ENCODE measurements at regions not wholly inside any gene's neighbourhood (a gene's known extent, or its start where the extent isn't known, plus 50 kb on each side); places are given as distances from the start of the nearest gene placed in this dataset.

DNA sequence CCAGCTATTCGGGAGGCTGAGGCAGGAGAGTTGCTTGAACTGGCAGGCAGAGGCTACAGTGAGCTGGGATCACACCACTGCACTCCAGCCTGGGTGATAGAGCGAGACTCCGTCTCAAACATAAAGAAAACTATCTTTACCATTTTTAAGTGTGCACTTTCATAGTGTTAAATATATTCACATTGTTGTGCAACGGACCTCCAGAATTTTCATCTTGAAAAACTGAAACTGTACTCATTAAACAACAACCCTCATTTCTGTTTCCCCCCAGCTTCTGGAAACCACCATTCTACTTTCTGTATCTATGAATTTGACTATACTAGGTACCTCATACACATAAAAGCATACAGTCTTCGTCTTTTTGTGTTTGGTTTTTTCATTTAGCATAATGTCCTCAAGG, 375.1 kb downstream of the SHQ1 start:
- no peak for TF ChIP-seq POLR2A (IDR thresholded peaks at IDR 0.05)
- TF ChIP-seq, protein P1, sequence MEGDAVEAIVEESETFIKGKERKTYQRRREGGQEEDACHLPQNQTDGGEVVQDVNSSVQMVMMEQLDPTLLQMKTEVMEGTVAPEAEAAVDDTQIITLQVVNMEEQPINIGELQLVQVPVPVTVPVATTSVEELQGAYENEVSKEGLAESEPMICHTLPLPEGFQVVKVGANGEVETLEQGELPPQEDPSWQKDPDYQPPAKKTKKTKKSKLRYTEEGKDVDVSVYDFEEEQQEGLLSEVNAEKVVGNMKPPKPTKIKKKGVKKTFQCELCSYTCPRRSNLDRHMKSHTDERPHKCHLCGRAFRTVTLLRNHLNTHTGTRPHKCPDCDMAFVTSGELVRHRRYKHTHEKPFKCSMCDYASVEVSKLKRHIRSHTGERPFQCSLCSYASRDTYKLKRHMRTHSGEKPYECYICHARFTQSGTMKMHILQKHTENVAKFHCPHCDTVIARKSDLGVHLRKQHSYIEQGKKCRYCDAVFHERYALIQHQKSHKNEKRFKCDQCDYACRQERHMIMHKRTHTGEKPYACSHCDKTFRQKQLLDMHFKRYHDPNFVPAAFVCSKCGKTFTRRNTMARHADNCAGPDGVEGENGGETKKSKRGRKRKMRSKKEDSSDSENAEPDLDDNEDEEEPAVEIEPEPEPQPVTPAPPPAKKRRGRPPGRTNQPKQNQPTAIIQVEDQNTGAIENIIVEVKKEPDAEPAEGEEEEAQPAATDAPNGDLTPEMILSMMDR (IDR thresholded peaks at IDR 0.05), result no peak
